ENCODE measurements at regions not wholly inside any gene's neighbourhood (a gene's known extent, or its start where the extent isn't known, plus 50 kb on each side); places are given as distances from the start of the nearest gene placed in this dataset.
A peak's percentile ranks its signal among the peaks of the same experiment; 100 is the strongest.

GRCh38 chr10:108465871-108466641 is 1301.5 kb upstream of the SORCS1 start:
- DNase-seq = peak; percentile 74
- Histone ChIP-seq H3K9me3 (peaks cover 0 to 12% (median 7%) of the 10 kb centered on the region in 8 donors), H3K4me1 (peaks cover 0 to 11% (median 0%) of the 10 kb centered on the region in 6 donors), H3K27me3 (replicated peaks in 1 of 7) (peaks cover 0 to 29% (median 10%) of the 10 kb centered on the region in 7 donors), H3K27ac (no peak overlapping the region), H3K36me3 (no peaks in the 10 kb centered on the region), H3K4me3 (peak overlapping the region; percentile 32 to 67 (median 44))
- no peak for TF ChIP-seq POLR2AphosphoS5 (IDR thresholded peaks at IDR 0.05)
- no peak for TF ChIP-seq POLR2A (IDR thresholded peaks at IDR 0.05)
- TF ChIP-seq CTCF (IDR thresholded peaks at IDR 0.05 in 8 of 11, conservative IDR thresholded peaks at IDR 0.05 in 3 of 11) = no peak
- intact Hi-C loops (cut with DNase I; ENCODE audit: low total_unique reads) = no loop called here
- WGBS, 5 donors = 6 to 18% (median 10%) methylated on average over 26 to 62 of the region's 62 CpGs

GRCh38 chr10:108462005-108462404 is 1297.5 kb upstream of the SORCS1 start:
- WGBS, 5 donors = 83 to 92% (median 89%) methylated on average over 2 of the region's 2 CpGs
- Histone ChIP-seq H3K4me3 (no peak overlapping the region), H3K27me3 (replicated peaks in 1 of 7) (peaks cover 0 to 22% (median 10%) of the 10 kb centered on the region in 7 donors), H3K27ac (no peak overlapping the region), H3K36me3 (no peaks in the 10 kb centered on the region), H3K4me1 (peaks cover 0 to 11% (median 0%) of the 10 kb centered on the region in 6 donors), H3K9me3 (no peaks in the 10 kb centered on the region)
- DNase-seq = no peak
- intact Hi-C loops (cut with DNase I; ENCODE audit: low total_unique reads) = no loop called here
- TF ChIP-seq POLR2A (IDR thresholded peaks at IDR 0.05) (no peak), CTCF (IDR thresholded peaks at IDR 0.05 in 8 of 11, conservative IDR thresholded peaks at IDR 0.05 in 3 of 11) (no peak), POLR2AphosphoS5 (IDR thresholded peaks at IDR 0.05) (no peak)

- TF ChIP-seq POLR2A (IDR thresholded peaks at IDR 0.05) (no peak), CTCF (IDR thresholded peaks at IDR 0.05 in 8 of 11, conservative IDR thresholded peaks at IDR 0.05 in 3 of 11) (no peak), POLR2AphosphoS5 (IDR thresholded peaks at IDR 0.05) (no peak)
- H3K4me1 ChIP-seq = no peaks in the 10 kb centered on the region
- no peaks in the 10 kb centered on the region for H3K9me3 ChIP-seq
- DNase-seq = no peak
- H3K27ac ChIP-seq = no peak overlapping the region
- intact Hi-C loops (cut with DNase I; ENCODE audit: low total_unique reads) = no loop called here
- no peaks in the 10 kb centered on the region for H3K27me3 ChIP-seq (replicated peaks in 1 of 7)
- no peaks in the 10 kb centered on the region for H3K36me3 ChIP-seq
- H3K4me3 ChIP-seq = no peak overlapping the region
Measured at GRCh38 chr10:108454793-108455192, 1290.3 kb upstream of the SORCS1 start.

GRCh38 chr10:108454224-108454623 is 1289.7 kb upstream of the SORCS1 start:
- 84 to 94% (median 90%) methylated on average over 3 of the region's 3 CpGs for WGBS, 5 donors
- Histone ChIP-seq H3K27ac (no peak overlapping the region), H3K4me1 (no peaks in the 10 kb centered on the region), H3K36me3 (no peaks in the 10 kb centered on the region), H3K9me3 (no peaks in the 10 kb centered on the region), H3K4me3 (no peak overlapping the region), H3K27me3 (replicated peaks in 1 of 7) (no peaks in the 10 kb centered on the region)
- intact Hi-C loops (cut with DNase I; ENCODE audit: low total_unique reads) = no loop called here
- TF ChIP-seq CTCF (IDR thresholded peaks at IDR 0.05 in 8 of 11, conservative IDR thresholded peaks at IDR 0.05 in 3 of 11) (no peak), POLR2A (IDR thresholded peaks at IDR 0.05) (no peak), POLR2AphosphoS5 (IDR thresholded peaks at IDR 0.05) (no peak)
- DNase-seq = no peak

Measured in spleen (tissue), 11 donors.